ENCODE measurements at regions not wholly inside any gene's neighbourhood (a gene's known extent, or its start where the extent isn't known, plus 50 kb on each side); places are given as distances from the start of the nearest gene placed in this dataset.

DNA sequence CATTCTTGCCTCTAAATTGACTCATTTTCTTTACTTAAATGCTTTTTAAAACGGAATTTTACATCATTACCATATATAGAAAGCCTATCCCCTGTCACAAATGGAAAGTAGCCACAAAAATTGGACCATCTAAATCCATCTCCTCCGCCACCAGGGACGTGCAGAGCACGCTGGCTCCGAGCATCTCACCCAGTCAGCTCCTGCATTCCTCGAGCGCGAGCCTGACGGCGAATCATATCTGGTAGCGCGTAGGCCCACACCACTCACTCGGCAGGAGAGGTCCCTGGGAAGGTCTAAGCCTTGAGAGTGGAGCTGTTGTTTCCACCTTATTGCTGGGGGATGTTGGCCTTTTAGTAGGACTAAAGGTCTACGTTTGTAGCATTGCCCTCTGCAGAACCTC is 152.4 kb downstream of the TRIM29 start:
- TF ChIP-seq, protein P1, sequence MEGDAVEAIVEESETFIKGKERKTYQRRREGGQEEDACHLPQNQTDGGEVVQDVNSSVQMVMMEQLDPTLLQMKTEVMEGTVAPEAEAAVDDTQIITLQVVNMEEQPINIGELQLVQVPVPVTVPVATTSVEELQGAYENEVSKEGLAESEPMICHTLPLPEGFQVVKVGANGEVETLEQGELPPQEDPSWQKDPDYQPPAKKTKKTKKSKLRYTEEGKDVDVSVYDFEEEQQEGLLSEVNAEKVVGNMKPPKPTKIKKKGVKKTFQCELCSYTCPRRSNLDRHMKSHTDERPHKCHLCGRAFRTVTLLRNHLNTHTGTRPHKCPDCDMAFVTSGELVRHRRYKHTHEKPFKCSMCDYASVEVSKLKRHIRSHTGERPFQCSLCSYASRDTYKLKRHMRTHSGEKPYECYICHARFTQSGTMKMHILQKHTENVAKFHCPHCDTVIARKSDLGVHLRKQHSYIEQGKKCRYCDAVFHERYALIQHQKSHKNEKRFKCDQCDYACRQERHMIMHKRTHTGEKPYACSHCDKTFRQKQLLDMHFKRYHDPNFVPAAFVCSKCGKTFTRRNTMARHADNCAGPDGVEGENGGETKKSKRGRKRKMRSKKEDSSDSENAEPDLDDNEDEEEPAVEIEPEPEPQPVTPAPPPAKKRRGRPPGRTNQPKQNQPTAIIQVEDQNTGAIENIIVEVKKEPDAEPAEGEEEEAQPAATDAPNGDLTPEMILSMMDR (conservative IDR thresholded peaks at IDR 0.05 in 1 of 2, IDR thresholded peaks at IDR 0.05 in 1 of 2; ENCODE audit: extremely low read depth in 1 of 2, insufficient read depth in 1 of 2, low read depth in 1 of 2, low read length in 2 of 2), result no peak
- no peak for TF ChIP-seq EZH2 (IDR thresholded peaks at IDR 0.05; ENCODE audit: borderline replicate concordance, low read length)
